GM12865 (cell line): ENCODE measurements at regions not wholly inside any gene's neighbourhood (a gene's known extent, or its start where the extent isn't known, plus 50 kb on each side); places are given as distances from the start of the nearest gene placed in this dataset.

Experiments used
- DNase-seq: peaks from one replicate; pipeline ENCODE4 v3.0.0; 2010; ENCODE audit warnings: low read depth
- H3K4me3 ChIP-seq: 2 replicates; pipeline ENCODE4 v1.5.1; 2011; ENCODE audit warnings: mild to moderate bottlenecking, low read depth, low read length, control low read depth
- CTCF ChIP-seq: IDR thresholded peaks from 2 replicates; pipeline ENCODE4 v1.5.1; 2011; ENCODE audit warnings: low read length, control low read depth, low read depth, inconsistent platforms; ENCODE audit not compliant: insufficient read depth; ENCODE audit errors: missing control alignments

- no peak for DNase-seq
- H3K4me3 ChIP-seq: no peak overlapping the region
- no peak for TF ChIP-seq CTCF
Observed at GRCh38 chr6:48814957-48815356, 648.1 kb downstream of the MMUT start.

GRCh38 chr6:48813836-48814235 is 649.2 kb downstream of the MMUT start:
- TF ChIP-seq CTCF: no peak
- no peak for DNase-seq
- no peak overlapping the region for H3K4me3 ChIP-seq

GRCh38 chr6:48809700-48810099 is 653.4 kb downstream of the MMUT start:
- TF ChIP-seq CTCF: no peak
- DNase-seq: no peak
- no peak overlapping the region for H3K4me3 ChIP-seq

GRCh38 chr6:48809245-48809644 is 653.8 kb downstream of the MMUT start:
- no peak overlapping the region for H3K4me3 ChIP-seq
- DNase-seq: no peak
- TF ChIP-seq CTCF: no peak

GRCh38 chr6:48798296-48798695 is 664.8 kb downstream of the MMUT start:
- TF ChIP-seq CTCF: no peak
- H3K4me3 ChIP-seq: no peak overlapping the region
- no peak for DNase-seq

- DNase-seq: no peak
- no peak for TF ChIP-seq CTCF
- no peak overlapping the region for H3K4me3 ChIP-seq
Observed at GRCh38 chr6:48782225-48782624, 671.2 kb upstream of the PTCHD4 start.

GRCh38 chr6:48777411-48777810 is 666.4 kb upstream of the PTCHD4 start:
- DNase-seq: no peak
- no peak for TF ChIP-seq CTCF
- H3K4me3 ChIP-seq: no peak overlapping the region
